ENCODE measurements at regions not wholly inside any gene's neighbourhood (a gene's known extent, or its start where the extent isn't known, plus 50 kb on each side); places are given as distances from the start of the nearest gene placed in this dataset.

GRCh38 chr7:51636503-51636902, 319.9 kb upstream of the COBL start:
- H3K27ac ChIP-seq = no peak overlapping the region
- TF ChIP-seq, protein P1, sequence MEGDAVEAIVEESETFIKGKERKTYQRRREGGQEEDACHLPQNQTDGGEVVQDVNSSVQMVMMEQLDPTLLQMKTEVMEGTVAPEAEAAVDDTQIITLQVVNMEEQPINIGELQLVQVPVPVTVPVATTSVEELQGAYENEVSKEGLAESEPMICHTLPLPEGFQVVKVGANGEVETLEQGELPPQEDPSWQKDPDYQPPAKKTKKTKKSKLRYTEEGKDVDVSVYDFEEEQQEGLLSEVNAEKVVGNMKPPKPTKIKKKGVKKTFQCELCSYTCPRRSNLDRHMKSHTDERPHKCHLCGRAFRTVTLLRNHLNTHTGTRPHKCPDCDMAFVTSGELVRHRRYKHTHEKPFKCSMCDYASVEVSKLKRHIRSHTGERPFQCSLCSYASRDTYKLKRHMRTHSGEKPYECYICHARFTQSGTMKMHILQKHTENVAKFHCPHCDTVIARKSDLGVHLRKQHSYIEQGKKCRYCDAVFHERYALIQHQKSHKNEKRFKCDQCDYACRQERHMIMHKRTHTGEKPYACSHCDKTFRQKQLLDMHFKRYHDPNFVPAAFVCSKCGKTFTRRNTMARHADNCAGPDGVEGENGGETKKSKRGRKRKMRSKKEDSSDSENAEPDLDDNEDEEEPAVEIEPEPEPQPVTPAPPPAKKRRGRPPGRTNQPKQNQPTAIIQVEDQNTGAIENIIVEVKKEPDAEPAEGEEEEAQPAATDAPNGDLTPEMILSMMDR (IDR thresholded peaks at IDR 0.05) = no peak
- no peak for TF ChIP-seq ZFX (IDR thresholded peaks at IDR 0.05; ENCODE audit: borderline replicate concordance)

DNA sequence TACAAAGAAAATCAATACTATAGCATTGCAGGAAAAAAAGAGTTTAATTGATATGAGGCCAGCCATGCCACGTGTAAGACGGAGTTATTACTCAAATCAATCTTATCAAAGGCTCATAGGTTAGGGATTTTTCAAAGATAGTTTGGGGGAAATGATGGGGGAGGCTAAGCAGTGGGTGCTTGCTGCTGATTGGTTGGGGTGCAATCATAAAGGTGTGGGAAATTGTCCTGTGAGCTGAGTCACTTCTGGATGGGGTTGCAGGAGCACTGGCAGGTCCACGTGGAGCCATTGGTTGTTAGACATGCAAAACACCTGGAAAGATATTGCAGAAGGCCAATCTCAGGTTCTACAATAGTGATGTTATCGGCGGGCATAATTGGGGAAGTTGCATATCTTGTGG, 319.2 kb upstream of the COBL start:
- TF ChIP-seq, protein P1 (IDR thresholded peaks at IDR 0.05) = no peak
- no peak for TF ChIP-seq ZFX (IDR thresholded peaks at IDR 0.05; ENCODE audit: borderline replicate concordance)

DNA sequence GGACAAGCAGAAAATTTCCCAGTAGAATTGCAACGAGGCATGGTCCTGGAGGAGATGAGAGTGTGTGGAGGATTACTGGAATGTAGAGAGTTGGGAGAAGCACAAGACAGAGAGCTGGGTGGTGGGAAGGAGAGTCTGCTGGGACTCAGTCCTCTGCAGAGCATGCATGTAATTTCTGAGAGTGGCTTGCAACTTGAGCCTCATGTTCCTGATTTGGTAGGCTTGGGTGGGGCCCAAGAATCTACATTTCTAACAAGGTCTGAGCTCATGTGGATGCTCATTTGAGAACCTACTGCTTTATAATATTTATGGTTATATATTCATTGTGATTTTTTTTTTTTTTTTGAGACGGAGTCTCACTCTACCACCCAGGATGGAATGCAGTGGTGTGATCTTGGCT, 317.9 kb upstream of the COBL start:
- TF ChIP-seq, protein P1 (IDR thresholded peaks at IDR 0.05) = no peak
- no peak for TF ChIP-seq ZFX (IDR thresholded peaks at IDR 0.05; ENCODE audit: borderline replicate concordance)
- no peak overlapping the region for H3K27ac ChIP-seq

More for the DNA sequence above, 319.2 kb upstream of the COBL start:
- H3K27ac ChIP-seq = no peak overlapping the region

DNA sequence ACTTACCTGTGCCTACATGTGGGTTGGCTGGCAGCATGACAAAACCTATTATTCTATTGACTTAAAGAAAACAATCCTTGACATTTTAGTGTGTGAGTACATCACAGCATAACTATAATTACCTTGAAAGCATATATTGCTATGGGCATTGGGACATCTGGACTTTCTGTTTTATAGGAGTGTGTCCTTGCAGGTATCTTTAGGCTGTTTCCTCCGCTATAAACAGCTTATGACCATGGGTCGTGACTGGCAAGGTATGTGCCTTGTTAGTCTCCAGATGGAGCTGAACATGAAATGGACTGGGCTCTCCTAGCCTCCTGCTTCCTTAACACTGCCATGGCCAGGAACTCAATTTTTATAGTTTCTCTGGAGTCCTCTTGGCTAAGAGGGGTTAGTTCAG, 317.4 kb upstream of the COBL start:
- TF ChIP-seq, protein P1 (IDR thresholded peaks at IDR 0.05) = no peak
- TF ChIP-seq ZFX (IDR thresholded peaks at IDR 0.05; ENCODE audit: borderline replicate concordance) = no peak
- no peak overlapping the region for H3K27ac ChIP-seq

GRCh38 chr7:51633596-51633995, 317.0 kb upstream of the COBL start:
- H3K27ac ChIP-seq = no peak overlapping the region
- TF ChIP-seq, protein P1 (IDR thresholded peaks at IDR 0.05) = no peak
- no peak for TF ChIP-seq ZFX (IDR thresholded peaks at IDR 0.05; ENCODE audit: borderline replicate concordance)

GRCh38 chr7:51633006-51633405, 316.4 kb upstream of the COBL start:
- H3K27ac ChIP-seq = no peak overlapping the region
- TF ChIP-seq, protein P1 (IDR thresholded peaks at IDR 0.05) = no peak
- no peak for TF ChIP-seq ZFX (IDR thresholded peaks at IDR 0.05; ENCODE audit: borderline replicate concordance)

GRCh38 chr7:51630933-51631332, 314.3 kb upstream of the COBL start:
- TF ChIP-seq, protein P1 (IDR thresholded peaks at IDR 0.05) = no peak
- TF ChIP-seq ZFX (IDR thresholded peaks at IDR 0.05; ENCODE audit: borderline replicate concordance) = no peak
- H3K27ac ChIP-seq = no peak overlapping the region

Measured in 22Rv1 (cell line).